GM18909 (cell line): ENCODE measurements at regions not wholly inside any gene's neighbourhood (a gene's known extent, or its start where the extent isn't known, plus 50 kb on each side); places are given as distances from the start of the nearest gene placed in this dataset.

Experiments
- ATAC-seq: cut with Tn5 transposase; IDR thresholded peaks from one replicate; pipeline ENCODE4 v1.9.1; 2021; ENCODE audit warnings: mild to moderate bottlenecking; ENCODE audit not compliant: unreplicated experiment, poor library complexity

DNA sequence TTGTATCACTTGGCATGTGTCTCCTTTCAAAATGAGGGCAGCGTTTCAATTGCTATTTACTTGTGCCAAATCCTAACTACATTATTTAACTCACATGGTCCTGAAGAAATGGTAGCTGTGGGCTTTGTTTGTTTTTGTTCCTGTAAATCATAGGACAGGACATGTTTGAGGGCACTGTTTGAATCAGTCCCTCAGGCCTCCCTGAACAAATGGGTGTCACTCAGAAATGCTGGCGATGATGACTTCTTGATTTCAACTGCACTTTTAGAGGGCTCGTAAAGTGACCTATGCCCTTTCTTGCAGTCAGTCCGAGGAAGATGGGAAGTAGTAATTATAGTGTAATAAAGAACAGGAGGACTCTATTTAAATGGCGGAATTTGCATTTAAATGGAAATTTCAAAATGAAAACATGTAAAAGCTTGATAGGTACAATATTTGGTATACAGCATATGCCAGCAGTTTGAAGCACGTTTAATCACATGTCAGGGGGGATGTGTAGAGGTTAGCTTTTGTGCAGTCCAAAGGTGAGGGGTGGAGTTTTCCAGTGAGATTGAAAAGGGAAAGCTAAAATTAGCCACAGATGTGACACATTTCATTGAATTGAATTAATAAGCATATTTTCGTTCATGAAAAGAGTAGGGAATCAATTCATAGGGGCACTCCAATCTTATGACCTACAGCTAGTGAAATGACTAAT, 1958.7 kb upstream of the IGFBP7 start:
- ATAC-seq: no peak

DNA sequence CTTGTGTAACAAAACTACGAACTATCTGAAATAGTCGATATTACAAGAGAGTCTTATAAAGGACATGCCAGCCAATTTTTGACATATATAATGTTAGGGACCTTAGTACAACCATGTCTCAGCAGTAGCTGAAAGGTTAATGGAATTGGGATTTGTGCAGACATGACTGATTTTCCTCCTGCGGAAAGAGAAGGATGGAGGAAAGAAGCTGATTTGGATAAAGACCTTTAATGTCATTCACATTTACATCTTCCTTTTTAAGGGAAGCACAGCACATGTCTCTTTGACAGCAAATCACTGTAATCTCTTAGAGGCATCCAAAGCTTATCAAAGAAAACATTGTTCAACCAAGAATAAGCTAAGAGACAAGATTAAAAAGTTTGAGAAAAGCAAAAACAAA, 1976.2 kb upstream of the IGFBP7 start:
- no peak for ATAC-seq

- no peak for ATAC-seq
Observed at GRCh38 chr4:59091146-59092142, 1981.3 kb upstream of the IGFBP7 start.

- ATAC-seq: no peak
Observed at GRCh38 chr4:59094505-59094904, 1984.3 kb upstream of the IGFBP7 start.

DNA sequence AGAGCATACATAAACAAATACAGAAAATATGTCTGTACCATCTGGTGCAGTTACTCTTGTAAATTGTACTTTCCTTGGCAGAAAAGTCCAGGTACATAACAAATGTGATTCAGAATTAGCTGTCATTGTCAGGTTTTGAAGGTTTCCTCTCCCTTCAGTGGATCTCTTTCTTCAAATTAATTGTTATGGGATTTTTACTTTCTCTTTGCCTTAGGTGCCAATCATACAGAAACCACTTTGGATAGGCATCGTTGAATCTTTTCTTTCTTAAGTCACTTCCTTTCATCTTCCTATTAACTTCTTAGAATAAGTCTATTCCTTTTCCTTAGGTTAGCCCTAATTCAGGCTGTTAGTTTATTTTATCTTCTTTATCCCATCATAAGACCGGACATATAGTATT, 1992.1 kb upstream of the IGFBP7 start:
- ATAC-seq: no peak

DNA sequence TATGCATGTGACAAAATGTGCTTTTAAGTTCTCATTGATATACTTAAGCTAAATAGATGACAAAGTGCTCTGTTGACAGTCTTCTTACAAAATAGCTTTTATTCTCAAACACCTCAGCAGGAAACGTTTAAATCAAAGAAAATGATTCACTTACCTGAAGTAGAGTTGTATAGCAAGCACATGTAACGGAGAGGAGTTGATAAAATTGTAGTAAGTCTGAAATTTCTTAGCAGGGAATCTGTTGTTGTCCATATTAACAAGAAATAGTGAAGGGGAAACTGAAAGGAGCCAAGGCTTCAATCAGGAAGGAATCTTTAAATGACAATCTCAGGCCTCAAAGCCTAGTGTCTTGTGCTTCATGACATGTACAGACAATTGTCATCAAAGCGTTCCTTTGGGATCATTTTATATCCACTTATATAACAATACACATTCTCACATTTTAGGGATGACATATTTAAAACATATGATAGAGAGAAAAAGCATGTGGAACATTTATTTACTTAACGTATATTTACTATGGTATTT, 2010.2 kb upstream of the IGFBP7 start:
- ATAC-seq: no peak

- ATAC-seq: no peak
Observed at GRCh38 chr4:59122626-59123025, 2012.4 kb upstream of the IGFBP7 start.

DNA sequence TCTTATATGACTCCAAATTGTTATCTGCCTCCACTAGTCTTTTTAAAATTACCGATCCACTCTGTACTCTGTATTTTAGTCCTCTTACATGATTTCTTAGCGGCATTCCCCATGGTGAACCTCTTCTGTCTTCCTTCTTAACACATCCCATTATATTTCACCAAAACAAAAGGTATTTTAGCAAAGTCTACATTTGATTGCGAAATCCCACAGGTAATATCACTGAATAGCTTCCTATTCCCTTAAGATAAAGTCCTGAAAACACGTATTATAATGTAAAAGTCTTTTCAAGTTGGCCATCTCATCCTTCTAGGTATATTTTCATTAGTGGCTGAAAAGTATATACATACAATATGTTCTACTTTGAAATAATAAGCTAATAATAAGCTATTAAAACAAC, 2016.0 kb upstream of the IGFBP7 start:
- ATAC-seq: no peak

- no peak for ATAC-seq
Observed at GRCh38 chr4:59127006-59127405, 2016.8 kb upstream of the IGFBP7 start.

- no peak for ATAC-seq
Observed at GRCh38 chr4:59127743-59128142, 2017.6 kb upstream of the IGFBP7 start.

- no peak for ATAC-seq
Observed at GRCh38 chr4:59135248-59135985, 2025.2 kb upstream of the IGFBP7 start.

DNA sequence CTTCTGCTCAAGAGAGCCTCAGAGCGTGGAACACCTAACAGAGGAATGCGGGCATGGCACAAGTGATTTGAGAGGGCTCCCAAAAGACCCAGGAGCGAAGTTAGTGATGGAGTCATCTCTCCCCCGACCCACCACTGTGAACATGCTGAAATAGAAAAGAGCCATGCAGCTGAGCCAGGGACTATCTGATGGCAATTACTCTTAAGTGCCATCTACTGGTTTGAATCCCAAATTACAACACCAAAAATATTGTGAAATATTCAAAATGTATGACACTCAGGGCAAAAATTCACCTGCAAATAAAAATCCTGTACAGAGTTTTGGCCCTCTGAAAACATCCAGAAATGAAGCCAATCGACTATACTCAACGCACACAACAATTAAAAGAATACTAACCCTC, 2038.9 kb upstream of the ADGRL3 start:
- ATAC-seq: no peak

GRCh38 chr4:59175617-59176016, 2024.5 kb upstream of the ADGRL3 start:
- no peak for ATAC-seq

DNA sequence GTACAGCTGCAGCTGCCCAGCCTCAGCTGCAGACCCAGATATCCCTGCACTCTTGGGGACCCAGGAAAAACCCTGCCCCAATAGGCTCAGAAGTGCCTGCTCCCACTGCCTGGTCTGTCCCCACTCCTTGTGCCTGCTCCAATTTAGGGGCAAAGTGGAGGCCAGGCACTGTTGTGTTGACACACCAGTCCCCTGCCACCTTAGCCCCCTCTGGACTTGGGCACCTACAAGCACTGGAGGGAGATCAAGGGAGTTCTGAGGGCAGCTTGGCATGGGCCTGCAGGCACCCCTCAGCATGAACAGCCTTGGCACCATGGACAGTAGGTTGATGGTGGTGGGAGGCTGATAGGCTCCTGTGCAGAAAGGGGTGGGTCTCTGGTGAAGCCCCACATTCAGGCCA, 2020.8 kb upstream of the ADGRL3 start:
- no peak for ATAC-seq

DNA sequence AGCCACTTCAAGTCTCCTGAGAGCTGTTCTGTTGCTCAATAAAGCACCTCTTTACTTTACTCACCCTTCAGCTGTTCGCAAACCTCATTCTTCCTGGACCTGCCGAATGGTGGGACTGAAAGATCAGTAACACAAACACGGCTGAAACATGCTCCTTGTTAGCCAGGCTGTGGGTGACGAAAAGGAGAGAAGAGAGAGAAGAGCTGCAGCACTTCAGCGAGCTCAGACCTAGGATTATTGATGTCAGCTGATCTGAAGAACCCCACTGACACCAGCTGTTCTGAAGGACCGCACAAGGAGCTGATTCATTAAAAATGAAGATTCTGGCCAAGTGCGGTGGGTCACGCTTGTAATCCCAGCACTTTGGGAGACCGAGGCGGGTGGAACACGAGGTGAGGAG, 2020.0 kb upstream of the ADGRL3 start:
- ATAC-seq: no peak

DNA sequence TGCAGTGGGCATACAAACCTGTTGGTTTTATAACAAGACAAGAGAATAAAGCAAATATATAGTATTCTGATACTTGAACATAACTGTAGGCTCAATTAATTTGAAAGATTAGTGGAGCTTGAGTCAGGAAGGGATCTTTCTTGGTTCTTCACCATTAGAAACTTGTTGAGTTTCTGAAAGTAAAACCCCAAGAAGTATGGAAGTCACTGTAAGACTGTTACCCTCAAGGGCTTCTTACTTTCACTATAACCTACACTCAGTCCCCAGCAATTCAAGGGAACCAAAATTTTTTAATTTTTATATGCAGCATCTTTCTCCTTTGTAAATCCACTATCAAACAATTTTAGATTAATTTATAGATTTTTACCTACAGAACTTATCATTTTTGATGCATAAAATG, 2019.2 kb upstream of the ADGRL3 start:
- no peak for ATAC-seq

- no peak for ATAC-seq
Observed at GRCh38 chr4:59195839-59196238, 2004.3 kb upstream of the ADGRL3 start.

DNA sequence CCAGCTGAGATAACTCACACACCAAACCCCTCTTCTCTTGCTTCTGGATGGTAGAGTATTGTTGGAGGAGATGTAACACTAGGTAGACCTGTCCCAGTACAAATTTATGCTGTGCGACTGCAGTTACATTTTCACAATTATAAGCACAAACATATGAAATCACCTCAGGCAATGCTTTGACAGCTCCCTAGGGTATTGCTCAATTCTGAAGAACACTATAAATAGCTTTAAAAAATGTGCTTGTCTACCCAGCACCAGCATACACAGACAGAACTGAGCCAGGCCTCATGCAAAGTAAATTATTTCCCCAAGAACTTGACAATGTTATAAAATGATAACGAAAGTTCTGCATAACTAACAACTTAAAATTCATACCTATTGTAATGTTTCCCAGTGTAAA, 1999.1 kb upstream of the ADGRL3 start:
- no peak for ATAC-seq

GRCh38 chr4:59217910-59218631, 1982.1 kb upstream of the ADGRL3 start:
- ATAC-seq: no peak

DNA sequence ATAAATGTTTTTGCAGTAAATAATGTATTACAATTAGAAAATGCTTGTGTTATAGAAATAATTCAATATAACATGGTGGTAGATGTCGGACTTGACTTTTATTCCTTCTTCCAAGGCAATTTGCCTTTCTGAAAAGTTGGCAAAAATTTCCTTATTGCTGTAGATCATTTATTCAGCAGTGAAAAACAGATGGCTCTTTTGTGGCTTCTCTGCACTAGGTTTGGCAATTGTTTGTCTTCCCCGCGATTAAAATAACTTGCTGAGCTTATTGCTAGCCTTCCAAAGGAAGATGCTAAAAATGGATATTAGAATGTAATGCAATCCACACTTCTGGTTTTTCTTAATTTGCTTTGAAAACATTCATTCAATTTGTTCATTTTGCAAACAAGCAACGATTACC, 1977.9 kb upstream of the ADGRL3 start:
- ATAC-seq: no peak
